ENCODE measurements at regions not wholly inside any gene's neighbourhood (a gene's known extent, or its start where the extent isn't known, plus 50 kb on each side); places are given as distances from the start of the nearest gene placed in this dataset.

DNA sequence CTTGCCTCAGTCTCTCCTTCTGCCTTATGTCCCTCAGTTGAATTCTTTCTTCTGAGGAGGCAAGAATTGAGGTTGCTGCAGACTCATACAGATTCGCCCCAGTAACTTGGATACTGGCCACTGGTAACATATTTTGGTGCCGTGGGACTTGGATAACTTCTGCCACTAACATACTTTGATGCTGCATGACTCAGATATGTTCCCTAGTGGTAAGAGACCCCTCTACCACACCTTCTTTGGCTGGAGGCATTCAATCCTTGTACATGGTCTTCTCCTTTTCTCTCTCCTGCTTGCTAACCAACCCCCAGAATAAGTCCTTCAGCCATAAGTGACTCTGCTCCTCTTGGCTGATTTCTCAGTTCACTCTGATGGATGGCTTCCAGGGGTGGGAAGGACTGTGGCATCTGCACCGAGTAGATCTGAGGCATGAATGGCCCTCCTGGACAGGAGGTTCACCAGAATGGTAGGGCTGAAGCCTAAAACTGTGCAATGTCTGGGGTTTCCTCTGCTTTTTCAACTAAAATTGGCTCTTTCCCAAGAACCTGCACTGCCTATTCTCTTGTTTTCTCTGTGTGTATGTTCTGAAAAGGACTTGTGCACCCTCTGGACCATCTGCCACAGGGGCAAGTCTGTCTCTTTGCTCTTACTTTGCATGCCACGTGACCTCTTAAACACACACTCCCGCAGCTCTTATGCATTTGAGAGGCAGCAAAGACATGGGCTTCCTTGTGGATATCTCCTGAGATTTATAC is 55.5 kb upstream of the FSTL1 start:
- TF ChIP-seq, protein P1, sequence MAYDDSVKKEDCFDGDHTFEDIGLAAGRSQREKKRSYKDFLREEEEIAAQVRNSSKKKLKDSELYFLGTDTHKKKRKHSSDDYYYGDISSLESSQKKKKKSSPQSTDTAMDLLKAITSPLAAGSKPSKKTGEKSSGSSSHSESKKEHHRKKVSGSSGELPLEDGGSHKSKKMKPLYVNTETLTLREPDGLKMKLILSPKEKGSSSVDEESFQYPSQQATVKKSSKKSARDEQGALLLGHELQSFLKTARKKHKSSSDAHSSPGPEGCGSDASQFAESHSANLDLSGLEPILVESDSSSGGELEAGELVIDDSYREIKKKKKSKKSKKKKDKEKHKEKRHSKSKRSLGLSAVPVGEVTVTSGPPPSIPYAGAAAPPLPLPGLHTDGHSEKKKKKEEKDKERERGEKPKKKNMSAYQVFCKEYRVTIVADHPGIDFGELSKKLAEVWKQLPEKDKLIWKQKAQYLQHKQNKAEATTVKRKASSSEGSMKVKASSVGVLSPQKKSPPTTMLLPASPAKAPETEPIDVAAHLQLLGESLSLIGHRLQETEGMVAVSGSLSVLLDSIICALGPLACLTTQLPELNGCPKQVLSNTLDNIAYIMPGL (CRISPR knock-in tag; IDR thresholded peaks at IDR 0.05): no peak
- TF ChIP-seq, protein P2, sequence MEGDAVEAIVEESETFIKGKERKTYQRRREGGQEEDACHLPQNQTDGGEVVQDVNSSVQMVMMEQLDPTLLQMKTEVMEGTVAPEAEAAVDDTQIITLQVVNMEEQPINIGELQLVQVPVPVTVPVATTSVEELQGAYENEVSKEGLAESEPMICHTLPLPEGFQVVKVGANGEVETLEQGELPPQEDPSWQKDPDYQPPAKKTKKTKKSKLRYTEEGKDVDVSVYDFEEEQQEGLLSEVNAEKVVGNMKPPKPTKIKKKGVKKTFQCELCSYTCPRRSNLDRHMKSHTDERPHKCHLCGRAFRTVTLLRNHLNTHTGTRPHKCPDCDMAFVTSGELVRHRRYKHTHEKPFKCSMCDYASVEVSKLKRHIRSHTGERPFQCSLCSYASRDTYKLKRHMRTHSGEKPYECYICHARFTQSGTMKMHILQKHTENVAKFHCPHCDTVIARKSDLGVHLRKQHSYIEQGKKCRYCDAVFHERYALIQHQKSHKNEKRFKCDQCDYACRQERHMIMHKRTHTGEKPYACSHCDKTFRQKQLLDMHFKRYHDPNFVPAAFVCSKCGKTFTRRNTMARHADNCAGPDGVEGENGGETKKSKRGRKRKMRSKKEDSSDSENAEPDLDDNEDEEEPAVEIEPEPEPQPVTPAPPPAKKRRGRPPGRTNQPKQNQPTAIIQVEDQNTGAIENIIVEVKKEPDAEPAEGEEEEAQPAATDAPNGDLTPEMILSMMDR (IDR thresholded peaks at IDR 0.05): no peak
- TF ChIP-seq, protein P3, sequence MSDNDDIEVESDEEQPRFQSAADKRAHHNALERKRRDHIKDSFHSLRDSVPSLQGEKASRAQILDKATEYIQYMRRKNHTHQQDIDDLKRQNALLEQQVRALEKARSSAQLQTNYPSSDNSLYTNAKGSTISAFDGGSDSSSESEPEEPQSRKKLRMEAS (CRISPR knock-in tag; IDR thresholded peaks at IDR 0.05): no peak
- no peak for TF ChIP-seq OVOL2 (CRISPR knock-in tag; IDR thresholded peaks at IDR 0.05; ENCODE audit: borderline replicate concordance)
- no peak for TF ChIP-seq ZNF232 (CRISPR knock-in tag; IDR thresholded peaks at IDR 0.05)
- TF ChIP-seq TCF7 (CRISPR knock-in tag; IDR thresholded peaks at IDR 0.05; ENCODE audit: low read depth): no peak
- TF ChIP-seq ETV6 (CRISPR knock-in tag; IDR thresholded peaks at IDR 0.05): no peak
- no peak for TF ChIP-seq TP53 (CRISPR knock-in tag; IDR thresholded peaks at IDR 0.05)
